Trophoblast cell (in vitro differentiated cells and primary cell): ENCODE measurements at regions not wholly inside any gene's neighbourhood (a gene's known extent, or its start where the extent isn't known, plus 50 kb on each side); places are given as distances from the start of the nearest gene placed in this dataset.

Experiments
- DNase-seq, 2 donors: peaks; one replicate each; pipeline ENCODE4 v3.0.0-alpha.2; 2016
- H2AFZ ChIP-seq: 2 replicates; pipeline ENCODE4 v1.6.1; 2013; ENCODE audit warnings: low read length, moderate library complexity, mild to moderate bottlenecking; ENCODE audit not compliant: insufficient read depth, poor library complexity
- H2AK5ac ChIP-seq: 2 replicates; pipeline ENCODE4 v1.6.1; 2013; ENCODE audit warnings: mild to moderate bottlenecking, low read length
- H2BK120ac ChIP-seq: 2 replicates; pipeline ENCODE4 v1.6.1; 2013; ENCODE audit warnings: low read length, mild to moderate bottlenecking, moderate library complexity; ENCODE audit not compliant: insufficient read depth, poor library complexity
- H2BK12ac ChIP-seq: 2 replicates; pipeline ENCODE4 v1.6.1; 2013; ENCODE audit warnings: mild to moderate bottlenecking, low read length, moderate library complexity
- H2BK5ac ChIP-seq: 2 replicates; pipeline ENCODE4 v1.6.1; 2013; ENCODE audit warnings: low read length, low read depth, moderate library complexity, mild to moderate bottlenecking; ENCODE audit not compliant: poor library complexity
- H3K14ac ChIP-seq: 2 replicates; pipeline ENCODE4 v1.6.1; 2013; ENCODE audit warnings: mild to moderate bottlenecking, low read length
- H3K18ac ChIP-seq: 2 replicates; pipeline ENCODE4 v1.6.1; 2013; ENCODE audit warnings: mild to moderate bottlenecking, low read length
- H3K23ac ChIP-seq: 2 replicates; pipeline ENCODE4 v1.6.1; 2013; ENCODE audit warnings: low read length
- H3K27ac ChIP-seq: 2 replicates; pipeline ENCODE4 v1.5.1; 2013; ENCODE audit warnings: low read depth, mild to moderate bottlenecking, inconsistent platforms, low read length, moderate library complexity
- H3K27me3 ChIP-seq: 2 replicates; pipeline ENCODE4 v1.6.1; 2013; ENCODE audit warnings: inconsistent platforms, mild to moderate bottlenecking, low read length, moderate library complexity; ENCODE audit not compliant: insufficient read depth
- H3K36me3 ChIP-seq, 2 experiments: 1 replicate in 1 of 2; 2 replicates in 1 of 2; pipeline ENCODE4 v1.6.1; 2013; ENCODE audit warnings: low read length in 2 of 2, mild to moderate bottlenecking in 2 of 2, moderate library complexity in 1 of 2; ENCODE audit not compliant: insufficient read depth in 2 of 2, control insufficient read depth in 1 of 2
- H3K4ac ChIP-seq: 2 replicates; pipeline ENCODE4 v1.6.1; 2013; ENCODE audit warnings: low read depth, mild to moderate bottlenecking, low read length, moderate library complexity
- H3K4me1 ChIP-seq, 2 experiments: 1 replicate in 1 of 2; 2 replicates in 1 of 2; pipeline ENCODE4 v1.6.1; 2013; ENCODE audit warnings: low read length in 2 of 2, mild to moderate bottlenecking in 2 of 2, moderate library complexity in 1 of 2; ENCODE audit not compliant: insufficient read depth in 2 of 2, control insufficient read depth in 1 of 2
- H3K4me2 ChIP-seq: 2 replicates; pipeline ENCODE4 v1.6.1; 2013; ENCODE audit warnings: inconsistent platforms, mild to moderate bottlenecking, low read length, moderate library complexity
- H3K4me3 ChIP-seq: 2 replicates; pipeline ENCODE4 v1.5.1; 2013; ENCODE audit warnings: mild to moderate bottlenecking, low read depth, low read length, inconsistent platforms
- H3K79me1 ChIP-seq: one replicate; pipeline ENCODE4 v1.6.1; 2013; ENCODE audit warnings: low read length
- H3K79me2 ChIP-seq: 2 replicates; pipeline ENCODE4 v1.6.1; 2013; ENCODE audit warnings: low read length, mild to moderate bottlenecking; ENCODE audit not compliant: control insufficient read depth, insufficient read depth, poor library complexity
- H3K9ac ChIP-seq: 2 replicates; pipeline ENCODE4 v1.6.1; 2013; ENCODE audit warnings: mild to moderate bottlenecking, low read length
- H3K9me3 ChIP-seq: 2 replicates; pipeline ENCODE4 v1.6.1; 2013; ENCODE audit warnings: low read depth, mild to moderate bottlenecking, control low read depth, inconsistent platforms, low read length; ENCODE audit not compliant: insufficient read depth
- H4K12ac ChIP-seq: 2 replicates; pipeline ENCODE4 v1.6.1; 2013; ENCODE audit warnings: low read depth, mild to moderate bottlenecking, low read length, moderate library complexity
- H4K8ac ChIP-seq: 2 replicates; pipeline ENCODE4 v1.6.1; 2013; ENCODE audit warnings: low read depth, mild to moderate bottlenecking, low read length, moderate library complexity
- H4K91ac ChIP-seq: one replicate; pipeline ENCODE4 v1.6.1; 2013; ENCODE audit warnings: low read depth, mild to moderate bottlenecking, low read length, moderate library complexity
- WGBS: extraction: QIAGEN DNeasy Blood & Tissue Kit; methylation state at CpG from one replicate; pipeline ENCODE4 v1.1.7; 2013; ENCODE audit warnings: missing lambda C conversion rate; ENCODE audit not compliant: insufficient read length, insufficient coverage; ENCODE audit errors: extremely low coverage; 5-methylcytosine and 5-hydroxymethylcytosine counted together

- WGBS: no CpG with 5 or more reads among the region's 8 CpGs
- no peaks in the 10 kb centered on the region for H3K79me1 ChIP-seq
- H2AFZ ChIP-seq: no peak overlapping the region
- H3K4ac ChIP-seq: no peak overlapping the region
- no peak for DNase-seq
- H4K91ac ChIP-seq: no peak overlapping the region
- no peak overlapping the region for H2BK120ac ChIP-seq
- no peak overlapping the region for H3K9ac ChIP-seq
- no peak overlapping the region for H3K27ac ChIP-seq
- H3K4me3 ChIP-seq: no peak overlapping the region
- H3K18ac ChIP-seq: no peak overlapping the region
- H3K4me1 ChIP-seq: peaks cover 3 to 5% of the 10 kb centered on the region in 2 experiments
- H2BK5ac ChIP-seq: no peak overlapping the region
- H2AK5ac ChIP-seq: no peak overlapping the region
- no peaks in the 10 kb centered on the region for H3K79me2 ChIP-seq
- no peak overlapping the region for H4K12ac ChIP-seq
- no peak overlapping the region for H3K4me2 ChIP-seq
- H4K8ac ChIP-seq: no peak overlapping the region
- no peaks in the 10 kb centered on the region for H3K36me3 ChIP-seq
- H3K9me3 ChIP-seq: peaks cover 11% of the 10 kb centered on the region
- H2BK12ac ChIP-seq: no peak overlapping the region
- H3K23ac ChIP-seq: no peak overlapping the region
- no peak overlapping the region for H3K14ac ChIP-seq
- H3K27me3 ChIP-seq: peaks cover 16% of the 10 kb centered on the region
Observed at GRCh38 chr1:47590523-47591225, 152.8 kb downstream of the FOXD2 start.

GRCh38 chr1:47591801-47592200, 154.0 kb downstream of the FOXD2 start:
- no peaks in the 10 kb centered on the region for H3K36me3 ChIP-seq
- no peak overlapping the region for H4K8ac ChIP-seq
- no peak overlapping the region for H2AFZ ChIP-seq
- no peak overlapping the region for H3K27ac ChIP-seq
- no peak overlapping the region for H3K23ac ChIP-seq
- no peak overlapping the region for H3K4me3 ChIP-seq
- no peak for DNase-seq
- H4K12ac ChIP-seq: no peak overlapping the region
- H3K4ac ChIP-seq: no peak overlapping the region
- H2AK5ac ChIP-seq: no peak overlapping the region
- H3K18ac ChIP-seq: no peak overlapping the region
- H3K9me3 ChIP-seq: peaks cover 11% of the 10 kb centered on the region
- H3K4me1 ChIP-seq: peaks cover 3 to 5% of the 10 kb centered on the region in 2 experiments
- H3K79me2 ChIP-seq: no peaks in the 10 kb centered on the region
- WGBS: 100% methylated on average over 1 of the region's 7 CpGs
- H2BK12ac ChIP-seq: no peak overlapping the region
- H3K14ac ChIP-seq: no peak overlapping the region
- no peak overlapping the region for H2BK5ac ChIP-seq
- peaks cover 16% of the 10 kb centered on the region for H3K27me3 ChIP-seq
- no peak overlapping the region for H4K91ac ChIP-seq
- no peak overlapping the region for H2BK120ac ChIP-seq
- H3K4me2 ChIP-seq: no peak overlapping the region
- H3K79me1 ChIP-seq: no peaks in the 10 kb centered on the region
- no peak overlapping the region for H3K9ac ChIP-seq

- no peak overlapping the region for H2AK5ac ChIP-seq
- no peak overlapping the region for H3K9ac ChIP-seq
- no peak overlapping the region for H4K12ac ChIP-seq
- H3K4me1 ChIP-seq: peaks cover 3 to 5% of the 10 kb centered on the region in 2 experiments
- no peak overlapping the region for H2BK12ac ChIP-seq
- no peak overlapping the region for H2AFZ ChIP-seq
- no peak overlapping the region for H2BK120ac ChIP-seq
- H3K4me2 ChIP-seq: peak overlapping the region; percentile 46
- H2BK5ac ChIP-seq: no peak overlapping the region
- H3K79me1 ChIP-seq: no peaks in the 10 kb centered on the region
- no peak overlapping the region for H4K91ac ChIP-seq
- no CpG with 5 or more reads among the region's 15 CpGs for WGBS
- H3K36me3 ChIP-seq: no peaks in the 10 kb centered on the region
- no peak overlapping the region for H3K27ac ChIP-seq
- H3K4ac ChIP-seq: no peak overlapping the region
- no peak overlapping the region for H3K4me3 ChIP-seq
- no peaks in the 10 kb centered on the region for H3K79me2 ChIP-seq
- no peak overlapping the region for H3K23ac ChIP-seq
- H4K8ac ChIP-seq: no peak overlapping the region
- H3K9me3 ChIP-seq: peaks cover 11% of the 10 kb centered on the region
- H3K27me3 ChIP-seq: peaks cover 16% of the 10 kb centered on the region
- H3K18ac ChIP-seq: no peak overlapping the region
- DNase-seq: no peak
- H3K14ac ChIP-seq: no peak overlapping the region
Observed at GRCh38 chr1:47592296-47593012, 154.6 kb downstream of the FOXD2 start.

- Histone ChIP-seq H2AK5ac (no peak overlapping the region), H3K9me3 (peaks cover 11% of the 10 kb centered on the region)
Observed at GRCh38 chr1:47593013-47593568, 155.2 kb downstream of the FOXD2 start.

More at GRCh38 chr1:47593013-47593568, 155.2 kb downstream of the FOXD2 start:
- H3K4ac ChIP-seq: no peak overlapping the region
- no peaks in the 10 kb centered on the region for H3K79me2 ChIP-seq
- no peak overlapping the region for H3K23ac ChIP-seq
- no peak overlapping the region for H3K27ac ChIP-seq
- no peak for DNase-seq
- H3K36me3 ChIP-seq: no peaks in the 10 kb centered on the region
- peaks cover 16% of the 10 kb centered on the region for H3K27me3 ChIP-seq
- H2BK5ac ChIP-seq: no peak overlapping the region
- H2AFZ ChIP-seq: no peak overlapping the region
- peak overlapping the region; percentile 46 for H3K4me2 ChIP-seq
- H4K12ac ChIP-seq: no peak overlapping the region
- H2BK12ac ChIP-seq: no peak overlapping the region
- H4K8ac ChIP-seq: no peak overlapping the region
- H3K4me1 ChIP-seq: peaks cover 3 to 5% of the 10 kb centered on the region in 2 experiments
- H3K14ac ChIP-seq: no peak overlapping the region
- WGBS: no CpG with 5 or more reads among the region's 47 CpGs
- no peak overlapping the region for H3K9ac ChIP-seq
- no peak overlapping the region for H4K91ac ChIP-seq
- no peak overlapping the region for H3K4me3 ChIP-seq
- no peaks in the 10 kb centered on the region for H3K79me1 ChIP-seq
- no peak overlapping the region for H2BK120ac ChIP-seq
- no peak overlapping the region for H3K18ac ChIP-seq
